BLaER1 (cell line): ENCODE measurements at regions not wholly inside any gene's neighbourhood (a gene's known extent, or its start where the extent isn't known, plus 50 kb on each side); places are given as distances from the start of the nearest gene placed in this dataset.

Experiments used
- H3K27ac ChIP-seq: shearing (Covaris generic); formaldehyde crosslinking; 2 replicates; pipeline ENCODE4 v1.8.1; 2022
- H3K27me3 ChIP-seq: shearing (Covaris generic); formaldehyde crosslinking; 2 replicates; pipeline ENCODE4 v1.8.1; 2022
- H3K36me3 ChIP-seq: shearing (Covaris generic); formaldehyde crosslinking; 2 replicates; pipeline ENCODE4 v1.8.1; 2022
- H3K4me1 ChIP-seq: shearing (Covaris generic); formaldehyde crosslinking; 2 replicates; pipeline ENCODE4 v1.8.1; 2022
- H3K4me2 ChIP-seq: shearing (Covaris generic); formaldehyde crosslinking; 2 replicates; pipeline ENCODE4 v1.8.1; 2022
- H3K4me3 ChIP-seq: shearing (Covaris generic); formaldehyde crosslinking; 2 replicates; pipeline ENCODE4 v1.8.1; 2022
- H3K9ac ChIP-seq: shearing (Covaris generic); formaldehyde crosslinking; 2 replicates; pipeline ENCODE4 v1.8.1; 2022
- H3K9me3 ChIP-seq: shearing (Covaris generic); formaldehyde crosslinking; 2 replicates; pipeline ENCODE4 v1.8.1; 2022
- H4K20me1 ChIP-seq: shearing (Covaris generic); formaldehyde crosslinking; 2 replicates; pipeline ENCODE4 v1.8.1; 2022
- Cebpa-rat ChIP-seq: shearing (Covaris generic); IDR thresholded peaks from 2 replicates; pipeline ENCODE4 v1.8.1; 2022

DNA sequence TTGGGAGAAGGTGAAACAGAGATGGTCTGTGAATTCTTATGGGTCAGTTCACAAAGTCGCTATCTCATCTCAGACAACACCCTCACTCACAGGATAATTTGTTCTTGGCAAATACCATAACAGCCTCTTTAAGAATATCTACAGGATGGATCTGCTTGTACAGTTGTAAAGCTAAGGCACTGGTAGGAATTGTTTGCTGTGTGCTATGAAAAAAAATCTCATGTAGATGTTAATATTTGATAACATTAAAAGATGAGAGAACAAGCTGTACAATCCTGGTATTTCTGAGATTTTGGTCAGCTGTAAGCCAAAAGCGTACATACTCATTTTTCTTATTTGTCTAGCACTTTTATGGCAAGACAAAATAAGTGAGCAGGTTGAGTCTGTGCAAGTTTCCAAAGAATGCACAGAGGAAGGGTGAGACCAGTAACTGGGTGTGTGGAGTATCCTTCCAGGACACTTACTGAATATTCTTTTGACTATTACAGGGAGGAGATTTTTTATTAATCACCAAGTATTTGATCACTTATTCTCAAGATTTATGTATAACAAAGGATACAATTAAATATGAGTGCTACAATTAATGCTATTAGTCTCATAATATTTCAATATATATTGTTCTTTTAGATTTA, 814.5 kb upstream of the MIR17HG start:
- Histone ChIP-seq H3K27me3 (no peaks in the 10 kb centered on the region), H3K27ac (no peak overlapping the region), H4K20me1 (no peaks in the 10 kb centered on the region), H3K4me3 (no peak overlapping the region), H3K9ac (no peak overlapping the region), H3K36me3 (no peaks in the 10 kb centered on the region), H3K4me1 (no peaks in the 10 kb centered on the region), H3K4me2 (no peak overlapping the region), H3K9me3 (no peaks in the 10 kb centered on the region)
- no peak for TF ChIP-seq Cebpa-rat

DNA sequence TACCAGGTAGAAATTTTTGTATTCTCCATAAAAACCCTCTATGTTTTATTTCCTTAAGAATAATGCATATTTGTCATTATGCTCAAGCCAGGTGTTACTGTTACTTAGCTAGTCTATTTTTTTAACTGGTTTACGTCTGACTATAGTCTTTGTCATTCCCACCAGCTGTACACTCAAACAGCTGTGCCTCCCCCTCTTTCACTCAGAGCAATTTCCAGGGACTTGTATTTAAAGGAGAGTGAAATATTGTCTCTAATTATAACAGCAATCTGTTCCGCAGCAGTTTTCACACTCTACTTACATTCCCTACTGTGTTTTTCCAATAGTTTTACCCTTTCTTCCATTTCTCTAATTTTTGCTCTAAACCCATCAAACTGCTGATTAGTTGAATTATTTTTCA, 813.6 kb upstream of the MIR17HG start:
- H3K27me3 ChIP-seq, result no peaks in the 10 kb centered on the region
- no peaks in the 10 kb centered on the region for H4K20me1 ChIP-seq
- no peak for TF ChIP-seq Cebpa-rat
- no peak overlapping the region for H3K27ac ChIP-seq
- H3K4me2 ChIP-seq, result no peak overlapping the region
- no peaks in the 10 kb centered on the region for H3K9me3 ChIP-seq
- H3K4me1 ChIP-seq, result no peaks in the 10 kb centered on the region
- H3K9ac ChIP-seq, result no peak overlapping the region
- no peaks in the 10 kb centered on the region for H3K36me3 ChIP-seq
- no peak overlapping the region for H3K4me3 ChIP-seq

DNA sequence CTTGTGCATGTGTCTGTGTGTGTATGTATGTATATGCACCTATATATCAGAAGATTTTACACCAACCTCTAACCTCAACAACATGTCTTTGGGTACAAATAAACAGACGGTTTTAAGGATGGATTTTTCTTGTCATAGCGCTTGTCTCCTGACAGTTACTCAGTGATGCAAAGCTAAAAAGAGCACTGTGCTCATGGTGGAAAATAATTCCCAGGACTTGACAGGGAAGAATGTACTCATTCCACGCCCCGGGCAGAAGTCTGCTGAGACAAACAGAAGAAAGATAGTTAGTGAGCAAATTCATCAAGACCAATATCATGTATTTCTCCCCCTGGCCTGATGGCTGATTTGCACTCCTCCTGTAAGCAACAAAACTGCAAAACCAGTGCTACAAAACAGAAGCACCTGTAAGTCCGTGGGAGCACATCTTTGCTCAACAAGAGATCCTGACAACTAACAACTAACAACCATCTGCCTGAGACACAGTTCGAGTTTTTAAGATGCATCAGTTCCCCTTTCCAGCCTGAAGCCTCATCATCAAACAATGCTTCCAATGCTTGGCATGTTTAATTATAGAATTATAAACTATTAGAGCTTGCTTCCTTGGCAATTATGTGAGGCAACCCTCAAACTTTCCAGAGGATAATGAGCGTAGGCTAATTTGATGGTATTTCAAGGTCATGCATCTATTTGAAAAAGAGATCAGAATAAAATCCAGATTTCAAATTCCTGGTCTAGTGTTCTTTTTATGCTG, 812.7 kb upstream of the MIR17HG start:
- H3K4me2 ChIP-seq, result no peak overlapping the region
- no peaks in the 10 kb centered on the region for H3K4me1 ChIP-seq
- H3K27me3 ChIP-seq, result no peaks in the 10 kb centered on the region
- H3K27ac ChIP-seq, result no peak overlapping the region
- no peaks in the 10 kb centered on the region for H4K20me1 ChIP-seq
- H3K4me3 ChIP-seq, result no peak overlapping the region
- H3K9me3 ChIP-seq, result no peaks in the 10 kb centered on the region
- no peaks in the 10 kb centered on the region for H3K36me3 ChIP-seq
- H3K9ac ChIP-seq, result no peak overlapping the region
- TF ChIP-seq Cebpa-rat, result no peak

DNA sequence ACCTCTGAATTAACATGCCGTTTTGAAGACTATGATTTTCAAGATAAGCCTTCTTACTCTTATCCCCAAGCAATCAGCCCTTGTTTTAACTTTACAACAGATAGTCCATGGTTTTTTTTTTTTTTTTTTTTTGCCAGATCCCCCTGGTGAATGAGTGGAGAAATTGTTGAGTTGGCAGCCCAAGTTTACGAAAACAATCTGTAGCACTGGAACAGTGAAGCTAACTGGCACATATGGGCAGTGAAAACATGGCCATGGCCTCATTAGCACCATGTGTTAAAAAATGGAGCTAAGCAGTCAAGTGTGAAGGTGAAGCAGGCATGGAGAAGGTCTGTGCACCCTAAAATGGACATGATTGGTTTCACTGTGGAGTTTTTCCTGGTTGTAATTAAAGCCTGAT, 812.1 kb upstream of the MIR17HG start:
- Histone ChIP-seq H3K4me1 (no peaks in the 10 kb centered on the region), H4K20me1 (no peaks in the 10 kb centered on the region), H3K9ac (no peak overlapping the region), H3K36me3 (no peaks in the 10 kb centered on the region), H3K9me3 (no peaks in the 10 kb centered on the region), H3K27me3 (no peaks in the 10 kb centered on the region), H3K27ac (no peak overlapping the region), H3K4me3 (no peak overlapping the region), H3K4me2 (no peak overlapping the region)
- no peak for TF ChIP-seq Cebpa-rat

DNA sequence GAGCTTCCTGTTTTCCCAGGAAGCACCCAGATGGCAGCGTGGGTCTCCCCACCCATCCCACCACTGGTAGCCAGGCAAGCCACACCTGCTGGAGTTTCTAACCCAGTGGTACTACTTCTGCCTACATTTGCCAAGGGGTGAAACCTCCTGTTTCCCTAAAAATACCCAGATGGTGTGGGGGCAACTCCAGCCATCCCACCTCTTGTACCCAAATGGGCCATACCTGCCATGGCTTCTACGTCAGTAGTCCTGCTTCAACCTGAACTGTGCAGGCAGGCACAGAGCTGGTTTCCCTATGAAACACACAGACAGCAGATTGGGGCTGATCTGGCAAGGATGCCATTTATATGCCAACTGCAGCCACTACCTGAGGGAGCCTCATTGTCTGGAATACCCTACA, 809.4 kb upstream of the MIR17HG start:
- Histone ChIP-seq H3K4me3 (no peak overlapping the region), H3K36me3 (no peaks in the 10 kb centered on the region), H3K4me1 (no peaks in the 10 kb centered on the region), H3K9me3 (no peaks in the 10 kb centered on the region), H3K27me3 (no peaks in the 10 kb centered on the region), H4K20me1 (no peaks in the 10 kb centered on the region), H3K27ac (no peak overlapping the region), H3K4me2 (no peak overlapping the region), H3K9ac (no peak overlapping the region)
- no peak for TF ChIP-seq Cebpa-rat

DNA sequence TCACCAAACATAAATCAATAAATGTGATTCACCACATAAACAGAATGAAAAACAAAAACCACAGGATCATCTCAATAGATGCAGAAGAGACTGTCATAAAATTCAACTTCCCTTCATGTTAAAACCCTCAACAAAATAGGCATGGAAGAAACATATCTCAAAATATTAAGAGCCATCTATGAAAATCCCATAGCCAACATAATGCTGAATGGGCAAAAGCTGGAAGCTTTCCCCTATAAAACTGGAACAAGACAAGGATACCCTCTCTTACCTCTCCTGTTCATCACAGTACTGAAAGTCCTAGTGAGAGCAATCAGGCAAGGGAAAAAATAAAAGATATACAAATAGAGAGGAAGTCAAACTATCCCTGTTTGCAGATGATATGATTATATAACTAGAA, 806.1 kb upstream of the MIR17HG start:
- Histone ChIP-seq H3K4me2 (no peak overlapping the region), H3K9me3 (peaks cover 14% of the 10 kb centered on the region), H3K4me3 (no peak overlapping the region), H3K4me1 (no peaks in the 10 kb centered on the region), H3K36me3 (no peaks in the 10 kb centered on the region), H3K9ac (no peak overlapping the region), H3K27ac (no peak overlapping the region), H4K20me1 (no peaks in the 10 kb centered on the region), H3K27me3 (no peaks in the 10 kb centered on the region)
- no peak for TF ChIP-seq Cebpa-rat

DNA sequence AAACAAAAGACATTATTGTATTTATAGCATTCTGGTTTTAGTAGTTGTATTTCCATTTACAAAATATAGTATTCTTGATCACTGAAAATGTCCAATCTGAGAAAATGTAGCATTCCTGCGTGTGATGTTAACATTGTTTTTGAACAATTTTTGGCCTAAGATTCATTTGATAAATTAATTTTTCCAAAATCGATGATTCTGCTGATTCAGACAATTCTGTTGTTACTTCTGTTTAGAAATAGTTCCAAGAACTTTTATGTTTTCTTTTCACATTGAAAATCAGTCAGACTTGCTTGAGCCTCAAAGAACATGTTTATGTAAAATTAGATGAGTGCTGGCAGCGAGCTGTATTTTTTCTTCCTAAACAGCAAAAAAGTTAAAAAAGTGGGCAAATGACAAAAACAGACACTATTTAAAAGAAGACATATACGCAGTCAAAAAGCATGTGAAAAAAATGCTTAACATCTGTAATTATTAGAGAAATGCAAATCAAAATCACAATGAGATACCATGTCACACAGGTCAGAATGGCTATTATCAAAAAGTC, 804.5 kb upstream of the MIR17HG start:
- H3K4me3 ChIP-seq, result no peak overlapping the region
- H3K9ac ChIP-seq, result no peak overlapping the region
- TF ChIP-seq Cebpa-rat, result no peak
- H4K20me1 ChIP-seq, result no peaks in the 10 kb centered on the region
- H3K9me3 ChIP-seq, result peaks cover 31% of the 10 kb centered on the region
- no peaks in the 10 kb centered on the region for H3K4me1 ChIP-seq
- no peak overlapping the region for H3K27ac ChIP-seq
- H3K4me2 ChIP-seq, result no peak overlapping the region
- H3K36me3 ChIP-seq, result no peaks in the 10 kb centered on the region
- H3K27me3 ChIP-seq, result no peaks in the 10 kb centered on the region

DNA sequence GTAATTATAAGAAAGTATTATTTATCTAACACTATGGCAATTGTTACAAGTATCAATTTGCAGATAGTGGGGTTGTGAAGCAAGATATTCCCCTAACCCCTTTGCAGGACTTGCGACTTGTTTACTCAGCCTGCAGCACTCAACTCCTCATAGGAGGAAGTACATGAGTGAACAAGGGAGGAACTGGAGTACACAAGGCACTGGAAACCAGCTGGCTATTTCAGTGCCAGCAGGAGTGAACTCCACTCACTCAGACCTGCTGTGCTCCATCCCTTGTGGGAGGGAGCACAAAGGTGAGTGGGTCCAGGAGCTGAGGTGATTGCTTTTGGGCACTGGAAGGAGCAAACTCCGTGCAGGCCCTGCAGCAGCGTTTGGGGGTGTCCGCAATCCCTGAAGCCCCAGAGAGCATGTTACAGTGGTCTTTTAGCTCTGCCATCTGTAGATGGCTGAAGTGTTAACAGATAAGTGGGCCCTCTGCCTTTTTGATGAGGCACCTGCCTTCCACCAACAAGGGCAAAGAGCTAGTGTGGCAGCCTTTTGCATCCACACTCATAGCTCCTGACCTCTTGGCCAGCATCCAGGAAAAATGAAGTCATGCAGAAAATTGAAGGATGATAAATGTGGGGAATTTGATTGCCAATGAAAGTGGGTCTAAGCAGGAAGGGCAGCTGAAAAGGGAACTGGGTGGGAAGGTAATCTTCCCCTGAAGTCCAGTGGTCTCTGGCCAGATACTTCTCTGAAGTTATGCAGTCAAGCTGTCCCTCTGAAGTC, 802.2 kb upstream of the MIR17HG start:
- Histone ChIP-seq H3K9ac (no peak overlapping the region), H3K4me2 (no peak overlapping the region), H3K4me3 (no peak overlapping the region), H3K27me3 (no peaks in the 10 kb centered on the region), H3K27ac (no peak overlapping the region), H3K4me1 (no peaks in the 10 kb centered on the region), H3K36me3 (no peaks in the 10 kb centered on the region), H3K9me3 (peaks cover 40% of the 10 kb centered on the region), H4K20me1 (no peaks in the 10 kb centered on the region)
- TF ChIP-seq Cebpa-rat, result no peak

DNA sequence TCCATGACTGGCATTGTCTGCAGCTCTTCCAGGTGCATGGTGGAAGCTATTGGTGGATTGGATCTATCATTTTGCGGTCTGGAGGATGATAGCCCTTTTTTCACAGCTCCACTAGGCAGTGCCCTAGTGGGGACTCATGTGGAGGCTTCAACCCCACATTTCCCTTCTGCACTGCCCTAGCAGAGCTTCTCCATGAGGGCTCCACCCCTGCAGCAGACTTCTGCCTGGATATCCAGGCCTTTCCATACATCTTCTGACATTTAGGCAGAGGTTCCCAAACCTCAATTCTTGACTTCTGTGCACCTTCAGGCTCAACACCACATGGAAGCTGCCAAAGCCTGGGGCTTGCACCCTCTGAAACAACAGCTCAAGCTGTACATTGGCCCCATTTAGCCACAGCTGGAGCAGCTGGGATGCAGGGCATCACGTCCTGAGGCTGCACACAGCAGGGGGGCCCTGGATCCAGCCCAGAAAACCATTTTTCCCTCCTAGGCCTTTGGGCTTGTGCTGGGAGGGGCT, 800.2 kb upstream of the MIR17HG start:
- Histone ChIP-seq H4K20me1 (no peaks in the 10 kb centered on the region), H3K4me1 (no peaks in the 10 kb centered on the region), H3K27ac (no peak overlapping the region), H3K9ac (no peak overlapping the region), H3K27me3 (no peaks in the 10 kb centered on the region), H3K36me3 (no peaks in the 10 kb centered on the region), H3K4me2 (no peak overlapping the region), H3K9me3 (peaks cover 40% of the 10 kb centered on the region), H3K4me3 (no peak overlapping the region)
- TF ChIP-seq Cebpa-rat, result no peak

DNA sequence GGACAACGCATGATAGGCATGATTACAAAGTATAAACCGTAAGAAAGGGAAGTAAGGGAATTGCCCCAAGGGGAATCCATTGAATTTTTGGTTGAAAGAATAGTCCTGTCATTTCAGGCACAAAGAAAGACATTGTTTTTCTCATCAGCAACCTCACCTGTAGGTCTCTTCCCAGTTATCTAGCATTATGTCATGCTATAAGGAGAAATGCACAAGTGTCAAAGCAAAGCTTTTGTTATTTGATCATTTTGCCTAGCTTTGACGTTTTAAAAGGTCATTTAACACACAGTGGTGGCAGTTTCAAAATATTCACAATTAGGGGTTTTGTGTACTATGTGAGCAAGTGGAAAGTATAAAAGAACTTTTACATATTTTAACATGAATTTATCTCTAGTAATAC, 796.2 kb upstream of the MIR17HG start:
- H3K4me1 ChIP-seq, result 0 out of 2 replicates have a peak, but pooled peaks cover 4% of the 10 kb centered on the region
- no peaks in the 10 kb centered on the region for H3K36me3 ChIP-seq
- H3K9ac ChIP-seq, result no peak overlapping the region
- H3K27me3 ChIP-seq, result no peaks in the 10 kb centered on the region
- peaks cover 27% of the 10 kb centered on the region for H3K9me3 ChIP-seq
- no peak for TF ChIP-seq Cebpa-rat
- no peak overlapping the region for H3K27ac ChIP-seq
- no peak overlapping the region for H3K4me3 ChIP-seq
- H4K20me1 ChIP-seq, result no peaks in the 10 kb centered on the region
- H3K4me2 ChIP-seq, result no peak overlapping the region
